ENCODE measurements at regions not wholly inside any gene's neighbourhood (a gene's known extent, or its start where the extent isn't known, plus 50 kb on each side); places are given as distances from the start of the nearest gene placed in this dataset.

GRCh38 chr5:20359377-20359776, 371.4 kb upstream of the CDH18 start:
- H3K9me3 ChIP-seq = no peaks in the 10 kb centered on the region
- 25% methylated on average over 1 of the region's 1 CpG for WGBS, 2 donors
- H3K27me3 ChIP-seq = no peaks in the 10 kb centered on the region
- TF ChIP-seq POLR2AphosphoS5 (IDR thresholded peaks at IDR 0.05) = no peak
- TF ChIP-seq, protein P1, sequence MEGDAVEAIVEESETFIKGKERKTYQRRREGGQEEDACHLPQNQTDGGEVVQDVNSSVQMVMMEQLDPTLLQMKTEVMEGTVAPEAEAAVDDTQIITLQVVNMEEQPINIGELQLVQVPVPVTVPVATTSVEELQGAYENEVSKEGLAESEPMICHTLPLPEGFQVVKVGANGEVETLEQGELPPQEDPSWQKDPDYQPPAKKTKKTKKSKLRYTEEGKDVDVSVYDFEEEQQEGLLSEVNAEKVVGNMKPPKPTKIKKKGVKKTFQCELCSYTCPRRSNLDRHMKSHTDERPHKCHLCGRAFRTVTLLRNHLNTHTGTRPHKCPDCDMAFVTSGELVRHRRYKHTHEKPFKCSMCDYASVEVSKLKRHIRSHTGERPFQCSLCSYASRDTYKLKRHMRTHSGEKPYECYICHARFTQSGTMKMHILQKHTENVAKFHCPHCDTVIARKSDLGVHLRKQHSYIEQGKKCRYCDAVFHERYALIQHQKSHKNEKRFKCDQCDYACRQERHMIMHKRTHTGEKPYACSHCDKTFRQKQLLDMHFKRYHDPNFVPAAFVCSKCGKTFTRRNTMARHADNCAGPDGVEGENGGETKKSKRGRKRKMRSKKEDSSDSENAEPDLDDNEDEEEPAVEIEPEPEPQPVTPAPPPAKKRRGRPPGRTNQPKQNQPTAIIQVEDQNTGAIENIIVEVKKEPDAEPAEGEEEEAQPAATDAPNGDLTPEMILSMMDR (IDR thresholded peaks at IDR 0.05) = no peak
- TF ChIP-seq POLR2A (IDR thresholded peaks at IDR 0.05) = no peak
- no peak for TF ChIP-seq EP300 (IDR thresholded peaks at IDR 0.05)
- H3K36me3 ChIP-seq = no peaks in the 10 kb centered on the region
- H3K27ac ChIP-seq = no peak overlapping the region
- ATAC-seq (ENCODE audit: low FRiP score in 2 of 2) (no peak), DNase-seq (no peak)
- no peaks in the 10 kb centered on the region for H3K4me1 ChIP-seq
- H3K4me3 ChIP-seq = no peak overlapping the region

DNA sequence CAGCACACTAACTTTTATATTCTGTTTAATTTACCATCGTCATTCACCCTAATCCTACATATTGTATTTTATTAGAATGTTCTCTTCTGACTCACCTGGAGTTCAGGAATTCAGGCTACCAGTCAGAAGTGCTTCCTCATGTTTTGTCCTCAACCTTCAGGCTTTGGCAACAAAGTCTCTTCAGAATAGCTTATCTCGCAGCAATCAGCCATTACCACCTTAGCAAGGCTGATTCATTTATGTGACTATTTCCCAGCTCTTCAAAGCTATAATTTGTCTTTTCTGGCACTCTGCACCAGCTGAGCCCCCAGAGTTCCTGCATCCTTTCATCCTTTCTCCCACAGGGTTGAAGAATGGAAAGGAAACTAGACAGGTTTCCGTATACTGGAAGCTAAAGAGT, 365.5 kb upstream of the CDH18 start:
- DNase-seq = no peak
- Histone ChIP-seq H3K9me3 (no peaks in the 10 kb centered on the region), H3K27ac (no peak overlapping the region), H3K27me3 (no peaks in the 10 kb centered on the region), H3K4me3 (no peak overlapping the region), H3K36me3 (no peaks in the 10 kb centered on the region), H3K4me1 (no peaks in the 10 kb centered on the region)
- WGBS, 2 donors = 71 to 74% methylated on average over 3 of the region's 3 CpGs
- TF ChIP-seq, protein P1 (IDR thresholded peaks at IDR 0.05) = no peak
- TF ChIP-seq EP300 (IDR thresholded peaks at IDR 0.05) (no peak), POLR2AphosphoS5 (IDR thresholded peaks at IDR 0.05) (no peak), POLR2A (IDR thresholded peaks at IDR 0.05) (no peak)
- no peak for ATAC-seq (ENCODE audit: low FRiP score in 2 of 2)

- TF ChIP-seq POLR2A (IDR thresholded peaks at IDR 0.05) (no peak), POLR2AphosphoS5 (IDR thresholded peaks at IDR 0.05) (no peak), EP300 (IDR thresholded peaks at IDR 0.05) (no peak)
- TF ChIP-seq, protein P1 (IDR thresholded peaks at IDR 0.05) = no peak
- H3K4me3 ChIP-seq = no peak overlapping the region
- 75 to 84% methylated on average over 3 of the region's 3 CpGs for WGBS, 2 donors
- H3K27me3 ChIP-seq = no peaks in the 10 kb centered on the region
- ATAC-seq (ENCODE audit: low FRiP score in 2 of 2) (no peak), DNase-seq (no peak)
- H3K4me1 ChIP-seq = no peaks in the 10 kb centered on the region
- no peak overlapping the region for H3K27ac ChIP-seq
- no peaks in the 10 kb centered on the region for H3K36me3 ChIP-seq
- peaks cover 0 to 8% (median 0%) of the 10 kb centered on the region in 4 donors for H3K9me3 ChIP-seq
Observed at GRCh38 chr5:20351849-20352248, 363.8 kb upstream of the CDH18 start.

- no peak overlapping the region for H3K4me3 ChIP-seq
- H3K9me3 ChIP-seq = peaks cover 0 to 8% (median 0%) of the 10 kb centered on the region in 4 donors
- no peak for ATAC-seq (ENCODE audit: low FRiP score in 2 of 2)
- H3K27ac ChIP-seq = no peak overlapping the region
- H3K27me3 ChIP-seq = no peaks in the 10 kb centered on the region
- H3K36me3 ChIP-seq = no peaks in the 10 kb centered on the region
- H3K4me1 ChIP-seq = no peaks in the 10 kb centered on the region
- TF ChIP-seq EP300 (IDR thresholded peaks at IDR 0.05) (no peak), POLR2AphosphoS5 (IDR thresholded peaks at IDR 0.05) (no peak), POLR2A (IDR thresholded peaks at IDR 0.05) (no peak)
- TF ChIP-seq, protein P1 (IDR thresholded peaks at IDR 0.05) = no peak
- 44 to 56% methylated on average over 1 of the region's 1 CpG for WGBS, 2 donors
- no peak for DNase-seq
Observed at GRCh38 chr5:20348321-20348720, 360.3 kb upstream of the CDH18 start.

DNA sequence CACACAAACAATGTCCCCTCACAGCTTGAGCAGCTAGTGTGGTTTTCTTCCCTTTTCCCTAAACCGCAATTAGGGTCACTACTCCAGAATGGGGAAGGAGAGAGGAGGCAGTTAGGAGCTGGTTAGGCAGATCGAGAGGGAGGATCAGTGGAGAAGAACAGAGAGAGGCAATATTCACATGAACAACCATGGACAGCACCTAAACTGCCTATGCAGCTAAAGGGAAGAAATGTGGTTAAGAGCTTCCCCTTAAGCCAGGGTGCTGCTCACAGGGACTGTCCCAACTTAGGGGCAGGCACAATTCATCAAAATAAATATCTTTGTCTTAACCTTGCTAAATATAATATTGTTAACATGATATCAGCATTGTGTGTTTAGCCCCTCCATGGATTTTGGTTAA, 359.3 kb upstream of the CDH18 start:
- WGBS, 2 donors = 83 to 90% methylated on average over 2 of the region's 2 CpGs
- Histone ChIP-seq H3K27ac (no peak overlapping the region), H3K9me3 (peaks cover 0 to 8% (median 0%) of the 10 kb centered on the region in 4 donors), H3K36me3 (no peaks in the 10 kb centered on the region), H3K27me3 (no peaks in the 10 kb centered on the region), H3K4me3 (no peak overlapping the region), H3K4me1 (no peaks in the 10 kb centered on the region)
- TF ChIP-seq, protein P1 (IDR thresholded peaks at IDR 0.05) = no peak
- TF ChIP-seq POLR2AphosphoS5 (IDR thresholded peaks at IDR 0.05) = no peak
- no peak for TF ChIP-seq EP300 (IDR thresholded peaks at IDR 0.05)
- no peak for TF ChIP-seq POLR2A (IDR thresholded peaks at IDR 0.05)
- ATAC-seq (ENCODE audit: low FRiP score in 2 of 2) (no peak), DNase-seq (no peak)
